IgD-negative memory B cell (primary cell): ENCODE measurements at regions not wholly inside any gene's neighbourhood (a gene's known extent, or its start where the extent isn't known, plus 50 kb on each side); places are given as distances from the start of the nearest gene placed in this dataset.
"Not testable (repeated sequence)": the region's sequence is repeated elsewhere in the genome, so short reads cannot be mapped to it uniquely, and the experiment has no call there.

Experiments
- H3K27ac Mint-ChIP-seq, 3 donors: one replicate each; pipeline ENCODE4 v1.8.0; 2020 to 2022; ENCODE audit warnings: mild to moderate bottlenecking in 3 of 3, mixed read lengths in 3 of 3, moderate library complexity in 1 of 3
- H3K27me3 Mint-ChIP-seq: one replicate; pipeline ENCODE4 v1.8.0; 2021; ENCODE audit warnings: mixed read lengths
- H3K36me3 Mint-ChIP-seq: one replicate; pipeline ENCODE4 v1.8.0; 2020; ENCODE audit warnings: mild to moderate bottlenecking, mixed read lengths
- H3K4me1 Mint-ChIP-seq, 3 donors: one replicate each; pipeline ENCODE4 v1.8.0; 2020 to 2022; ENCODE audit warnings: mixed read lengths in 3 of 3, mild to moderate bottlenecking in 1 of 3
- H3K4me3 Mint-ChIP-seq, 4 donors: one replicate each; pipeline ENCODE4 v1.8.0; 2020 to 2022; ENCODE audit warnings: mild to moderate bottlenecking in 4 of 4, mixed read lengths in 4 of 4, moderate library complexity in 3 of 4
- H3K9me3 Mint-ChIP-seq, 3 donors: one replicate each; pipeline ENCODE4 v1.8.0; 2020 to 2021; ENCODE audit warnings: mixed read lengths in 3 of 3, mild to moderate bottlenecking in 1 of 3

- no peaks in the 10 kb centered on the region for H3K9me3 Mint-ChIP-seq
- H3K27ac Mint-ChIP-seq = peak overlapping the region in 1 of 3 donors; percentile 60
- no peaks in the 10 kb centered on the region for H3K4me1 Mint-ChIP-seq
- peaks cover 7% of the 10 kb centered on the region for H3K27me3 Mint-ChIP-seq
- H3K36me3 Mint-ChIP-seq = peaks cover 3% of the 10 kb centered on the region
- no peak overlapping the region for H3K4me3 Mint-ChIP-seq
Measured at GRCh38 chr2:236998758-236999157, 86.9 kb upstream of the COPS8 start.

- Mint-ChIP-seq H3K27ac (no peak overlapping the region), H3K4me1 (peaks cover 0 to 1% (median 0%) of the 10 kb centered on the region in 3 donors), H3K9me3 (no peaks in the 10 kb centered on the region), H3K36me3 (peaks cover 3% of the 10 kb centered on the region), H3K27me3 (peaks cover 10% of the 10 kb centered on the region), H3K4me3 (peak overlapping the region in 1 of 4 donors; percentile 34)
Measured at GRCh38 chr2:237000481-237000880, 85.2 kb upstream of the COPS8 start.

GRCh38 chr2:237005341-237005740 is 80.3 kb upstream of the COPS8 start:
- H3K4me1 Mint-ChIP-seq, H3K27ac Mint-ChIP-seq, H3K4me3 Mint-ChIP-seq, H3K36me3 Mint-ChIP-seq, H3K27me3 Mint-ChIP-seq, H3K9me3 Mint-ChIP-seq: not testable (repeated sequence)

- H3K4me3 Mint-ChIP-seq = no peak overlapping the region
- H3K27ac Mint-ChIP-seq = no peak overlapping the region
- H3K36me3 Mint-ChIP-seq = no peaks in the 10 kb centered on the region
- H3K27me3 Mint-ChIP-seq = peaks cover 7% of the 10 kb centered on the region
- H3K4me1 Mint-ChIP-seq = no peaks in the 10 kb centered on the region
- no peaks in the 10 kb centered on the region for H3K9me3 Mint-ChIP-seq
Measured at GRCh38 chr2:237011206-237011795, 74.4 kb upstream of the COPS8 start.

GRCh38 chr2:237012004-237012403 is 73.7 kb upstream of the COPS8 start:
- Mint-ChIP-seq H3K36me3 (no peaks in the 10 kb centered on the region), H3K4me3 (no peak overlapping the region), H3K27me3 (peaks cover 7% of the 10 kb centered on the region), H3K9me3 (no peaks in the 10 kb centered on the region), H3K27ac (no peak overlapping the region), H3K4me1 (no peaks in the 10 kb centered on the region)

- no peaks in the 10 kb centered on the region for H3K9me3 Mint-ChIP-seq
- no peak overlapping the region for H3K4me3 Mint-ChIP-seq
- no peaks in the 10 kb centered on the region for H3K4me1 Mint-ChIP-seq
- H3K36me3 Mint-ChIP-seq = no peaks in the 10 kb centered on the region
- peaks cover 7% of the 10 kb centered on the region for H3K27me3 Mint-ChIP-seq
- no peak overlapping the region for H3K27ac Mint-ChIP-seq
Measured at GRCh38 chr2:237012577-237013267, 73.0 kb upstream of the COPS8 start.

- no peak overlapping the region for H3K27ac Mint-ChIP-seq
- H3K4me1 Mint-ChIP-seq = peaks cover 0 to 2% (median 0%) of the 10 kb centered on the region in 3 donors
- no peak overlapping the region for H3K4me3 Mint-ChIP-seq
- H3K36me3 Mint-ChIP-seq = peaks cover 3% of the 10 kb centered on the region
- peaks cover 7% of the 10 kb centered on the region for H3K27me3 Mint-ChIP-seq
- peaks cover 0 to 2% (median 0%) of the 10 kb centered on the region in 3 donors for H3K9me3 Mint-ChIP-seq
Measured at GRCh38 chr2:237016121-237016915, 69.4 kb upstream of the COPS8 start.

- Mint-ChIP-seq H3K9me3 (peaks cover 0 to 3% (median 2%) of the 10 kb centered on the region in 3 donors), H3K4me1 (peaks cover 0 to 2% (median 0%) of the 10 kb centered on the region in 3 donors), H3K36me3 (peaks cover 3% of the 10 kb centered on the region), H3K27me3 (peaks cover 2% of the 10 kb centered on the region), H3K27ac (no peak overlapping the region), H3K4me3 (no peak overlapping the region)
Measured at GRCh38 chr2:237020090-237020489, 65.6 kb upstream of the COPS8 start.

GRCh38 chr2:237022533-237022932 is 63.2 kb upstream of the COPS8 start:
- no peak overlapping the region for H3K27ac Mint-ChIP-seq
- H3K4me3 Mint-ChIP-seq = no peak overlapping the region
- peaks cover 0 to 2% (median 0%) of the 10 kb centered on the region in 3 donors for H3K4me1 Mint-ChIP-seq
- peaks cover 2% of the 10 kb centered on the region for H3K27me3 Mint-ChIP-seq
- peaks cover 3% of the 10 kb centered on the region for H3K36me3 Mint-ChIP-seq
- peaks cover 0 to 3% (median 2%) of the 10 kb centered on the region in 3 donors for H3K9me3 Mint-ChIP-seq

GRCh38 chr2:237024255-237024654 is 61.4 kb upstream of the COPS8 start:
- no peak overlapping the region for H3K27ac Mint-ChIP-seq
- H3K9me3 Mint-ChIP-seq = peaks cover 0 to 3% (median 2%) of the 10 kb centered on the region in 3 donors
- H3K36me3 Mint-ChIP-seq = peaks cover 3% of the 10 kb centered on the region
- peaks cover 0 to 2% (median 0%) of the 10 kb centered on the region in 3 donors for H3K4me1 Mint-ChIP-seq
- peaks cover 2% of the 10 kb centered on the region for H3K27me3 Mint-ChIP-seq
- H3K4me3 Mint-ChIP-seq = no peak overlapping the region

- Mint-ChIP-seq H3K27ac (no peak overlapping the region), H3K27me3 (peaks cover 2% of the 10 kb centered on the region), H3K9me3 (peaks cover 0 to 3% (median 2%) of the 10 kb centered on the region in 3 donors), H3K4me1 (no peaks in the 10 kb centered on the region), H3K36me3 (peaks cover 3% of the 10 kb centered on the region), H3K4me3 (no peak overlapping the region)
Measured at GRCh38 chr2:237025090-237025865, 60.4 kb upstream of the COPS8 start.

GRCh38 chr2:237026981-237027711 is 58.5 kb upstream of the COPS8 start:
- no peaks in the 10 kb centered on the region for H3K4me1 Mint-ChIP-seq
- peaks cover 0 to 2% (median 2%) of the 10 kb centered on the region in 3 donors for H3K9me3 Mint-ChIP-seq
- no peak overlapping the region for H3K27ac Mint-ChIP-seq
- H3K27me3 Mint-ChIP-seq = peaks cover 2% of the 10 kb centered on the region
- H3K4me3 Mint-ChIP-seq = no peak overlapping the region
- peaks cover under 1% of the 10 kb centered on the region for H3K36me3 Mint-ChIP-seq

- peaks cover 2% of the 10 kb centered on the region for H3K27me3 Mint-ChIP-seq
- H3K36me3 Mint-ChIP-seq = peaks cover 2% of the 10 kb centered on the region
- no peak overlapping the region for H3K27ac Mint-ChIP-seq
- no peak overlapping the region for H3K4me3 Mint-ChIP-seq
- H3K9me3 Mint-ChIP-seq = peaks cover 0 to 2% (median 2%) of the 10 kb centered on the region in 3 donors
- H3K4me1 Mint-ChIP-seq = no peaks in the 10 kb centered on the region
Measured at GRCh38 chr2:237027712-237028029, 58.0 kb upstream of the COPS8 start.

- no peak overlapping the region for H3K27ac Mint-ChIP-seq
- peaks cover 2% of the 10 kb centered on the region for H3K36me3 Mint-ChIP-seq
- no peaks in the 10 kb centered on the region for H3K27me3 Mint-ChIP-seq
- H3K4me1 Mint-ChIP-seq = no peaks in the 10 kb centered on the region
- no peaks in the 10 kb centered on the region for H3K9me3 Mint-ChIP-seq
- H3K4me3 Mint-ChIP-seq = no peak overlapping the region
Measured at GRCh38 chr2:237030382-237030781, 55.3 kb upstream of the COPS8 start.
